ENCODE measurements at regions not wholly inside any gene's neighbourhood (a gene's known extent, or its start where the extent isn't known, plus 50 kb on each side); places are given as distances from the start of the nearest gene placed in this dataset.

DNA sequence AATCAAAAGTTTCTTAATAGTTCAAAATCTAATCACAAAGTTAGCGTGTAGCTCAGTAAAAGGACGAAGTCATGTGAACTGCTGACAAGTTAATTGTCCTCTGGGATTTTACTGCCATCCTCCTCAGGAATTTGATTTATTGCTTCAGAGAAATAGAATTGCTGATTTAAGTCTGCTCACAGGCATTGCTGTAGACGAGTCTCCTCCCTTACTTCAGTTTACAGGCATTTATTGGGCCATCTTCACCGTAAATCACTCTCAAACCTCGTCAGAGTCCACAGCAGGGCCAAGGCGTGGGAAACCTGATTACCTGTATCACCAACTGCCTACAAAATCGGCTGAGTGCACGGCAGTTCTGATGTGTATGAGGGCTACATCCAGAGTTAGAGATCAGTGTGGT, 119.1 kb upstream of the PDE10A start:
- no peak overlapping the region for H4K5ac ChIP-seq (ENCODE audit: low read depth, low read length)
- H3K27ac ChIP-seq (ENCODE audit: insufficient read depth, low read length) = no peak overlapping the region
- no peak overlapping the region for H3K4me3 ChIP-seq (ENCODE audit: insufficient read depth, low read depth, low read length)
- H2BK5ac ChIP-seq (ENCODE audit: low read depth, low read length, poor library complexity, severe bottlenecking) = no peak overlapping the region
- H2BK15ac ChIP-seq (ENCODE audit: low read depth, low read length) = no peak overlapping the region
- ChIA-PET POLR2A (ENCODE audit: unreplicated experiment) (no interaction called here), CTCF (no interaction called here)
- H2AFZ ChIP-seq (replicated peaks; ENCODE audit: low read length, poor library complexity) = no peak overlapping the region
- H3K27me3 ChIP-seq (ENCODE audit: control insufficient read depth, insufficient read depth, low read length) = no peaks in the 10 kb centered on the region
- TF ChIP-seq POLR2A (IDR thresholded peaks at IDR 0.05; ENCODE audit: low read depth, low read length) (no peak), CHD1 (IDR thresholded peaks at IDR 0.05; ENCODE audit: low read depth, low read length) (no peak), RCOR1 (IDR thresholded peaks at IDR 0.05; ENCODE audit: insufficient replicate concordance, low read length) (no peak), BHLHE40 (IDR thresholded peaks at IDR 0.05; ENCODE audit: low read depth, low read length) (no peak), CEBPB (IDR thresholded peaks at IDR 0.05; ENCODE audit: low read depth, low read length) (no peak), RFX5 (IDR thresholded peaks at IDR 0.05; ENCODE audit: low read depth, low read length) (no peak), MXI1 (IDR thresholded peaks at IDR 0.05; ENCODE audit: borderline replicate concordance, low read depth, low read length) (no peak)
- no TSS peak for BruUV-seq (replicated peaks)
- H3K9me1 ChIP-seq (ENCODE audit: insufficient read depth, low read length) = no peaks in the 10 kb centered on the region
- no peak overlapping the region for H3K23ac ChIP-seq (ENCODE audit: low read depth, low read length)
- no peaks in the 10 kb centered on the region for H3K9me3 ChIP-seq (ENCODE audit: control insufficient read depth, insufficient read depth, low read length)
- H4K91ac ChIP-seq (ENCODE audit: insufficient read depth, low read depth, low read length) = no peak overlapping the region
- H3K4me2 ChIP-seq (ENCODE audit: low read depth, low read length) = no peak overlapping the region
- DNase-seq = no peak
- WGBS, 2 experiments (ENCODE audit: extremely low coverage in 2 of 2, insufficient read length in 1 of 2) = no CpG with 5 or more reads among the region's 8 CpGs
- H2AK9ac ChIP-seq (replicated peaks; ENCODE audit: low read depth, low read length, poor library complexity) = no peak overlapping the region
- H2BK20ac ChIP-seq (ENCODE audit: low read depth, low read length) = no peak overlapping the region
- in situ Hi-C loops (cut with MboI; ENCODE audit: low sequenced_read_pairs) (no loop called here), intact Hi-C loops (cut with micrococcal nuclease) (no loop called here), dilution Hi-C loops (cut with HindIII; ENCODE audit: low sequenced_read_pairs, unreplicated experiment) (no loop called here)
- no peak overlapping the region for H3K4ac ChIP-seq (ENCODE audit: low read depth, low read length)
- H3K4me1 ChIP-seq (ENCODE audit: control insufficient read depth, insufficient read depth, low read length) = no peaks in the 10 kb centered on the region
- no peak overlapping the region for H3K56ac ChIP-seq (ENCODE audit: extremely low read depth, insufficient read depth, low read length)
- ATAC-seq (ENCODE audit: low read depth) = no peak
- H4K20me1 ChIP-seq (ENCODE audit: insufficient read depth, low read length) = no peaks in the 10 kb centered on the region
- no peak overlapping the region for H3K14ac ChIP-seq (replicated peaks; ENCODE audit: low read depth, low read length)
- no peak overlapping the region for H2AK5ac ChIP-seq (ENCODE audit: low read depth, low read length)
- H3K9ac ChIP-seq (ENCODE audit: low read depth, low read length) = no peak overlapping the region
- no peaks in the 10 kb centered on the region for H3K79me1 ChIP-seq (ENCODE audit: low read depth in 1 of 2, low read length in 2 of 2)
- peaks cover 2% of the 10 kb centered on the region; the same call in 1 of the 2 replicates for H3K36me3 ChIP-seq (ENCODE audit: control insufficient read depth, insufficient read depth, low read length)
- no peak overlapping the region for H3K18ac ChIP-seq (ENCODE audit: low read depth, low read length)
- H2BK120ac ChIP-seq (ENCODE audit: low read depth, low read length) = no peak overlapping the region
- no peak overlapping the region for H4K8ac ChIP-seq (ENCODE audit: low read depth in 2 of 2, low read length in 2 of 2)
